Common myeloid progenitor, CD34-positive (primary cell): ENCODE measurements at regions not wholly inside any gene's neighbourhood (a gene's known extent, or its start where the extent isn't known, plus 50 kb on each side); places are given as distances from the start of the nearest gene placed in this dataset.

Experiments used
- CTCF ChIA-PET: fragments of 350-600 bp; sonication (Branson Sonifier 250); formaldehyde crosslinking; loops from one replicate; lab custom pipeline; 2021; ENCODE audit warnings: antibody characterized with exemption; lab: Charles Lee
- POLR2A ChIA-PET: fragments of 350-600 bp; sonication (Branson Sonifier 250); formaldehyde crosslinking; loops from one replicate; lab custom pipeline; 2021; ENCODE audit warnings: antibody characterized with exemption; lab: Charles Lee
- DNase-seq, 3 donors: peaks; one replicate each; pipeline versions ENCODE4 v3.0.0 to v3.0.0-alpha.2; 2013
- H3K27ac ChIP-seq, 2 experiments: 1 replicate in 1 of 2; 2 replicates in 1 of 2; pipeline ENCODE4 v1.7.0; 2013; ENCODE audit warnings: inconsistent platforms in 2 of 2, low read length in 2 of 2, mild to moderate bottlenecking in 2 of 2, low read depth in 1 of 2, moderate library complexity in 1 of 2; ENCODE audit not compliant: severe bottlenecking in 2 of 2, insufficient read depth in 1 of 2, poor library complexity in 1 of 2
- H3K27me3 ChIP-seq, 5 experiments: replicated peaks in 2 of 5; 1 replicate in 3 of 5; 2 replicates in 2 of 5; pipeline versions ENCODE4 v1.6.1 to v1.7.0; 2013; ENCODE audit warnings: low read length in 4 of 5, mild to moderate bottlenecking in 2 of 5, moderate library complexity in 2 of 5, inconsistent platforms in 1 of 5; ENCODE audit not compliant: insufficient read depth in 5 of 5, control insufficient read depth in 4 of 5
- H3K36me3 ChIP-seq, 4 experiments: 1 replicate in 2 of 4; 2 replicates in 2 of 4; pipeline versions ENCODE4 v1.6.1 to v1.7.0; 2013; ENCODE audit warnings: low read length in 3 of 4, control low read depth in 1 of 4, mild to moderate bottlenecking in 1 of 4; ENCODE audit not compliant: control insufficient read depth in 4 of 4, insufficient read depth in 4 of 4
- H3K4me1 ChIP-seq, 4 experiments: 1 replicate in 3 of 4; 2 replicates in 1 of 4; pipeline versions ENCODE4 v1.6.1 to v1.7.1; 2013; ENCODE audit warnings: low read length in 3 of 4, mild to moderate bottlenecking in 3 of 4, control low read depth in 1 of 4, inconsistent platforms in 1 of 4, moderate library complexity in 1 of 4; ENCODE audit not compliant: control insufficient read depth in 4 of 4, insufficient read depth in 4 of 4; ENCODE audit errors: control extremely low read depth in 1 of 4
- H3K4me3 ChIP-seq, 7 experiments: 1 replicate in 4 of 7; 2 replicates in 3 of 7; pipeline versions ENCODE4 v1.5.1 to v1.7.0; 2013; ENCODE audit warnings: mild to moderate bottlenecking in 7 of 7, low read length in 6 of 7, moderate library complexity in 6 of 7, inconsistent platforms in 2 of 7, low read depth in 2 of 7, control low read depth in 1 of 7; ENCODE audit not compliant: insufficient read depth in 4 of 7, control insufficient read depth in 1 of 7; ENCODE audit errors: extremely low read depth in 1 of 7
- H3K9me3 ChIP-seq, 5 experiments: 1 replicate in 4 of 5; 2 replicates in 1 of 5; pipeline versions ENCODE4 v1.6.1 to v1.7.1; 2013; ENCODE audit warnings: low read length in 4 of 5, mild to moderate bottlenecking in 2 of 5, inconsistent platforms in 1 of 5, low read depth in 1 of 5, moderate library complexity in 1 of 5; ENCODE audit not compliant: control insufficient read depth in 4 of 5, insufficient read depth in 2 of 5; ENCODE audit errors: control extremely low read depth in 1 of 5
- WGBS: methylation state at CpG from one replicate; pipeline ENCODE4 v1.1.5; 2013; ENCODE audit not compliant: insufficient coverage; 5-methylcytosine and 5-hydroxymethylcytosine counted together

- no peak for DNase-seq
- H3K36me3 ChIP-seq, result no peaks in the 10 kb centered on the region
- H3K27ac ChIP-seq, result no peak overlapping the region
- peaks cover 0 to 5% (median 0%) of the 10 kb centered on the region in 4 experiments for H3K4me1 ChIP-seq
- no peak overlapping the region for H3K4me3 ChIP-seq
- H3K9me3 ChIP-seq, result no peaks in the 10 kb centered on the region
- POLR2A ChIA-PET, result no interaction called here
- CTCF ChIA-PET, result no interaction called here
- H3K27me3 ChIP-seq, result no peaks in the 10 kb centered on the region
- no CpG with 5 or more reads among the region's 2 CpGs for WGBS
These were observed 550.2 kb upstream of the LINC00305 start for GRCh38 chr18:64699081-64699480.

GRCh38 chr18:64695851-64696553 is 547.1 kb upstream of the LINC00305 start:
- H3K36me3 ChIP-seq, result no peaks in the 10 kb centered on the region
- H3K27me3 ChIP-seq, result no peaks in the 10 kb centered on the region
- 53% methylated on average over 6 of the region's 9 CpGs for WGBS
- peaks cover 0 to 5% (median 0%) of the 10 kb centered on the region in 4 experiments for H3K4me1 ChIP-seq
- ChIA-PET POLR2A (no interaction called here), CTCF (no interaction called here)
- peak in 2 of 3 donors; percentile 25 to 54 for DNase-seq
- no peak overlapping the region for H3K4me3 ChIP-seq
- H3K27ac ChIP-seq, result no peak overlapping the region
- no peaks in the 10 kb centered on the region for H3K9me3 ChIP-seq

- Histone ChIP-seq H3K27ac (no peak overlapping the region), H3K27me3 (no peaks in the 10 kb centered on the region), H3K4me3 (no peak overlapping the region), H3K9me3 (no peaks in the 10 kb centered on the region), H3K36me3 (no peaks in the 10 kb centered on the region), H3K4me1 (peaks cover 0 to 5% (median 0%) of the 10 kb centered on the region in 4 experiments)
- CTCF ChIA-PET, result interaction anchor here (0.9 kb wide), 2 partner anchors 13 to 18 kb away, joined by 3 read pairs; no protein-coding TSS in a partner anchor
- WGBS, result 100% methylated on average over 2 of the region's 4 CpGs
- POLR2A ChIA-PET, result no interaction called here
- no peak for DNase-seq
These were observed 544.9 kb upstream of the LINC00305 start for GRCh38 chr18:64693766-64694165.

GRCh38 chr18:64692826-64693225 is 543.9 kb upstream of the LINC00305 start:
- Histone ChIP-seq H3K27ac (no peak overlapping the region), H3K4me1 (peaks cover 0 to 5% (median 0%) of the 10 kb centered on the region in 4 experiments), H3K27me3 (no peaks in the 10 kb centered on the region), H3K4me3 (no peak overlapping the region), H3K36me3 (no peaks in the 10 kb centered on the region), H3K9me3 (no peaks in the 10 kb centered on the region)
- ChIA-PET POLR2A (interaction anchor here (0.6 kb wide), 1 partner anchor 78 kb away, joined by 3 read pairs; no protein-coding TSS in a partner anchor), CTCF (no interaction called here)
- 88% methylated on average over 1 of the region's 2 CpGs for WGBS
- DNase-seq, result no peak

GRCh38 chr18:64679121-64679520 is 530.2 kb upstream of the LINC00305 start:
- ChIA-PET CTCF (no interaction called here), POLR2A (no interaction called here)
- no CpG with 5 or more reads among the region's 2 CpGs for whole genome bisulfite sequencing
- Histone ChIP-seq H3K4me3 (no peak overlapping the region), H3K9me3 (no peaks in the 10 kb centered on the region), H3K4me1 (no peaks in the 10 kb centered on the region), H3K27ac (no peak overlapping the region), H3K36me3 (no peaks in the 10 kb centered on the region), H3K27me3 (no peaks in the 10 kb centered on the region)
- DNase-seq, result no peak

- DNase-seq, result no peak
- no peaks in the 10 kb centered on the region for H3K36me3 ChIP-seq
- WGBS, result 50% methylated on average over 2 of the region's 2 CpGs
- no peaks in the 10 kb centered on the region for H3K27me3 ChIP-seq
- ChIA-PET CTCF (interaction anchor here (0.7 kb wide), 1 partner anchor 8 kb away, joined by 3 read pairs; no protein-coding TSS in a partner anchor), POLR2A (no interaction called here)
- no peak overlapping the region for H3K27ac ChIP-seq
- no peaks in the 10 kb centered on the region for H3K4me1 ChIP-seq
- no peak overlapping the region for H3K4me3 ChIP-seq
- no peaks in the 10 kb centered on the region for H3K9me3 ChIP-seq
These were observed 529.2 kb upstream of the LINC00305 start for GRCh38 chr18:64678048-64678447.

- no peaks in the 10 kb centered on the region for H3K36me3 ChIP-seq
- H3K9me3 ChIP-seq, result no peaks in the 10 kb centered on the region
- no peaks in the 10 kb centered on the region for H3K4me1 ChIP-seq
- 100% methylated on average over 1 of the region's 3 CpGs for WGBS
- DNase-seq, result no peak
- POLR2A ChIA-PET, result no interaction called here
- H3K27me3 ChIP-seq, result no peaks in the 10 kb centered on the region
- no peak overlapping the region for H3K4me3 ChIP-seq
- CTCF ChIA-PET, result no interaction called here
- H3K27ac ChIP-seq, result no peak overlapping the region
These were observed 525.8 kb upstream of the LINC00305 start for GRCh38 chr18:64674694-64675093.
